Panc1 (cell line): ENCODE measurements at regions not wholly inside any gene's neighbourhood (a gene's known extent, or its start where the extent isn't known, plus 50 kb on each side); places are given as distances from the start of the nearest gene placed in this dataset.

ENCODE experiments used
- ATAC-seq: fragments of 200-7000 bp; cut with Tn5 transposase; 2 replicates; pipeline ENCODE4 v1.9.1; 2020; ENCODE audit warnings: mild to moderate bottlenecking, moderate library complexity
- BruUV-seq: library from RNA; stranded (reverse); fragments of 400-500 nt; replicated peaks from 2 replicates; lab custom pipeline; 2021; lab: Mats Ljungman, UMichigan
- CTCF ChIA-PET: fragments of 300-600 bp; sonication (Branson Sonifier 250); formaldehyde crosslinking; loops from one replicate; lab custom pipeline; 2022; ENCODE audit warnings: antibody characterized with exemption; lab: Charles Lee
- POLR2A ChIA-PET: fragments of 300-600 bp; sonication (Branson Sonifier 250); formaldehyde crosslinking; loops from one replicate; lab custom pipeline; 2022; ENCODE audit warnings: antibody characterized with exemption; lab: Charles Lee
- DNase-seq: peaks from one replicate; pipeline ENCODE4 v3.0.0-alpha.2; 2010; ENCODE audit warnings: low read depth, low spot score
- H3K27ac ChIP-seq: 2 replicates; pipeline ENCODE4 v1.5.1; 2011; ENCODE audit warnings: mild to moderate bottlenecking, low read length, inconsistent platforms
- H3K27me3 ChIP-seq: fragments of 200-500 bp; sonication (Bioruptor generic); 2 replicates; pipeline ENCODE4 v1.6.0; 2014; ENCODE audit warnings: low read length, inconsistent platforms; ENCODE audit not compliant: control insufficient read depth, insufficient read depth
- H3K36me3 ChIP-seq: fragments of 200-500 bp; sonication (Bioruptor generic); 2 replicates; pipeline ENCODE4 v1.5.1; 2014; ENCODE audit warnings: inconsistent platforms, mild to moderate bottlenecking, low read length, moderate library complexity; ENCODE audit not compliant: control insufficient read depth, insufficient read depth
- H3K4me1 ChIP-seq: 2 replicates; pipeline ENCODE4 v1.5.1; 2011; ENCODE audit warnings: inconsistent platforms, mild to moderate bottlenecking, low read length, moderate library complexity; ENCODE audit not compliant: control insufficient read depth, insufficient read depth
- H3K4me3 ChIP-seq, 2 experiments: 2 replicates each; pipeline ENCODE4 v1.5.1; 2011 to 2012; ENCODE audit warnings: low read depth in 2 of 2, low read length in 2 of 2, mild to moderate bottlenecking in 2 of 2, inconsistent platforms in 1 of 2, moderate library complexity in 1 of 2
- H3K9me3 ChIP-seq: fragments of 200-500 bp; sonication (Bioruptor generic); 2 replicates; pipeline ENCODE4 v1.5.1; 2014; ENCODE audit warnings: low read depth, mild to moderate bottlenecking, inconsistent platforms, low read length, moderate library complexity; ENCODE audit not compliant: control insufficient read depth, insufficient read depth
- CTCF ChIP-seq: fragments of 450-650 bp; IDR thresholded peaks from 2 replicates; pipeline ENCODE4 v1.5.1; 2017; ENCODE audit warnings: mild to moderate bottlenecking
- POLR2AphosphoS5 ChIP-seq: IDR thresholded peaks from 2 replicates; pipeline ENCODE4 v1.6.1; 2012; ENCODE audit warnings: mild to moderate bottlenecking, low read depth, low read length, moderate library complexity
- REST ChIP-seq, 2 experiments: IDR thresholded peaks; 2 replicates each; pipeline ENCODE4 v1.6.1; 2011 to 2012; ENCODE audit warnings: low read depth in 2 of 2, control low read depth in 1 of 2, low read length in 1 of 2, mild to moderate bottlenecking in 1 of 2, moderate library complexity in 1 of 2; ENCODE audit not compliant: insufficient read depth in 1 of 2
- SIN3A ChIP-seq: IDR thresholded peaks from 2 replicates; pipeline ENCODE4 v1.6.1; 2012; ENCODE audit warnings: low read depth, mild to moderate bottlenecking, low read length, moderate library complexity, borderline replicate concordance; ENCODE audit not compliant: insufficient read depth
- TCF7L2 ChIP-seq: IDR thresholded peaks from 2 replicates; pipeline ENCODE4 v1.6.1; 2011; ENCODE audit warnings: mild to moderate bottlenecking, low read depth, low read length, inconsistent platforms
- in situ Hi-C: cut with HindIII; loops from 2 replicates; pipeline ENCODE4 v1.10.0; 2016; ENCODE audit warnings: low sequenced_read_pairs, low pct_unique_long_range_greater_than_20kb
- intact Hi-C: fragments of 100-400 bp; cut with micrococcal nuclease; formaldehyde crosslinking; loops from one replicate; pipeline ENCODE4 v1.10.0; 2022; ENCODE audit not compliant: unreplicated experiment

GRCh38 chr10:61110188-61110844 is 166.3 kb upstream of the RHOBTB1 start:
- Histone ChIP-seq H3K27ac (no peak overlapping the region), H3K9me3 (no peaks in the 10 kb centered on the region), H3K4me1 (no peaks in the 10 kb centered on the region), H3K27me3 (0 out of 2 replicates have a peak, but pooled peaks cover 2% of the 10 kb centered on the region), H3K4me3 (no peak overlapping the region), H3K36me3 (no peaks in the 10 kb centered on the region)
- BruUV-seq, result no TSS peak
- CTCF ChIA-PET, result no interaction called here
- POLR2A ChIA-PET, result no interaction called here
- DNase-seq, result no peak
- no peak for ATAC-seq
- TF ChIP-seq REST (IDR thresholded peaks at IDR 0.05; ENCODE audit: insufficient read depth in 1 of 2, low read depth in 2 of 2, low read length in 1 of 2) (no peak), CTCF (no peak), SIN3A (no peak), TCF7L2 (no peak), POLR2AphosphoS5 (no peak)
- intact Hi-C loops (no loop called here), in situ Hi-C loops (no loop called here)

GRCh38 chr10:61108915-61109314 is 164.9 kb upstream of the RHOBTB1 start:
- ATAC-seq, result no peak
- H3K27me3 ChIP-seq, result 0 out of 2 replicates have a peak, but pooled peaks cover 2% of the 10 kb centered on the region
- POLR2A ChIA-PET, result no interaction called here

More at GRCh38 chr10:61108915-61109314, 164.9 kb upstream of the RHOBTB1 start:
- no peak overlapping the region for H3K27ac ChIP-seq
- TF ChIP-seq SIN3A, result no peak
- TF ChIP-seq REST (IDR thresholded peaks at IDR 0.05; ENCODE audit: insufficient read depth in 1 of 2, low read depth in 2 of 2, low read length in 1 of 2), result no peak
- no peak for TF ChIP-seq CTCF
- no peak for TF ChIP-seq TCF7L2
- no peak for TF ChIP-seq POLR2AphosphoS5
- intact Hi-C loops (no loop called here), in situ Hi-C loops (no loop called here)
- BruUV-seq, result no TSS peak
- CTCF ChIA-PET, result interaction anchor here (0.6 kb wide), 1 partner anchor 222 kb away, joined by 5 read pairs; no protein-coding TSS in a partner anchor
- H3K4me1 ChIP-seq, result no peaks in the 10 kb centered on the region
- H3K36me3 ChIP-seq, result no peaks in the 10 kb centered on the region
- no peak overlapping the region for H3K4me3 ChIP-seq
- no peak for DNase-seq
- H3K9me3 ChIP-seq, result no peaks in the 10 kb centered on the region
